ENCODE measurements at regions not wholly inside any gene's neighbourhood (a gene's known extent, or its start where the extent isn't known, plus 50 kb on each side); places are given as distances from the start of the nearest gene placed in this dataset.

GRCh38 chr20:11982955-11983470, 65.3 kb downstream of the BTBD3 start:
- Mint-ChIP-seq H3K4me1 (peaks cover 10% of the 10 kb centered on the region), H3K4me3 (no peak overlapping the region), H3K36me3 (no peaks in the 10 kb centered on the region), H3K27ac (no peak overlapping the region), H3K27me3 (ENCODE audit: insufficient read depth, low read depth) (peaks cover 5% of the 10 kb centered on the region), H3K9me3 (no peaks in the 10 kb centered on the region)
- TF ChIP-seq EZH2 (IDR thresholded peaks at IDR 0.05) (no peak), CTCF (IDR thresholded peaks at IDR 0.05) (no peak), EZH2phosphoT487 (IDR thresholded peaks at IDR 0.05) (no peak)
- no peak overlapping the region for H3K9ac ChIP-seq
- no peak for DNase-seq (ENCODE audit: low spot score)
- H3K27ac ChIP-seq, result no peak overlapping the region
- no peaks in the 10 kb centered on the region for H3K9me3 ChIP-seq (ENCODE audit: low read depth)
- no peak overlapping the region for H3K4me2 ChIP-seq
- H4K20me1 ChIP-seq (ENCODE audit: low read depth), result no peaks in the 10 kb centered on the region
- no peak overlapping the region for H3K4me3 ChIP-seq
- H3K36me3 ChIP-seq, result no peaks in the 10 kb centered on the region
- H3F3A ChIP-seq (ENCODE audit: low read depth), result peaks cover 19% of the 10 kb centered on the region
- H3K27me3 ChIP-seq, result no peaks in the 10 kb centered on the region
- H2AFZ ChIP-seq (replicated peaks), result no peak overlapping the region
- H3K4me1 ChIP-seq, result peaks cover 18% of the 10 kb centered on the region
- no peaks in the 10 kb centered on the region for H3K79me2 ChIP-seq (ENCODE audit: low read depth)

- DNase-seq (ENCODE audit: low spot score), result no peak
- Histone ChIP-seq H3F3A (ENCODE audit: low read depth) (no peaks in the 10 kb centered on the region), H3K27ac (no peak overlapping the region), H3K4me2 (no peak overlapping the region), H3K79me2 (ENCODE audit: low read depth) (no peaks in the 10 kb centered on the region), H3K9me3 (ENCODE audit: low read depth) (no peaks in the 10 kb centered on the region), H2AFZ (replicated peaks) (no peak overlapping the region), H4K20me1 (ENCODE audit: low read depth) (no peaks in the 10 kb centered on the region), H3K4me3 (no peak overlapping the region), H3K4me1 (no peaks in the 10 kb centered on the region), H3K27me3 (no peaks in the 10 kb centered on the region), H3K9ac (no peak overlapping the region), H3K36me3 (no peaks in the 10 kb centered on the region)
- Mint-ChIP-seq H3K27me3 (ENCODE audit: insufficient read depth, low read depth) (peaks cover 5% of the 10 kb centered on the region), H3K4me1 (no peaks in the 10 kb centered on the region), H3K4me3 (no peak overlapping the region), H3K36me3 (no peaks in the 10 kb centered on the region), H3K9me3 (no peaks in the 10 kb centered on the region), H3K27ac (no peak overlapping the region)
- TF ChIP-seq EZH2phosphoT487 (IDR thresholded peaks at IDR 0.05) (no peak), EZH2 (IDR thresholded peaks at IDR 0.05) (no peak), CTCF (IDR thresholded peaks at IDR 0.05) (no peak)
These were observed 69.3 kb downstream of the BTBD3 start for GRCh38 chr20:11986954-11987353.

GRCh38 chr20:11987526-11987925, 69.8 kb downstream of the BTBD3 start:
- Histone ChIP-seq H3K79me2 (ENCODE audit: low read depth) (no peaks in the 10 kb centered on the region), H3K9me3 (ENCODE audit: low read depth) (no peaks in the 10 kb centered on the region), H3K4me2 (no peak overlapping the region), H2AFZ (replicated peaks) (no peak overlapping the region), H3K36me3 (no peaks in the 10 kb centered on the region), H3K9ac (no peak overlapping the region), H3K4me1 (no peaks in the 10 kb centered on the region), H3F3A (ENCODE audit: low read depth) (no peaks in the 10 kb centered on the region), H4K20me1 (ENCODE audit: low read depth) (no peaks in the 10 kb centered on the region), H3K27ac (no peak overlapping the region), H3K4me3 (no peak overlapping the region), H3K27me3 (no peaks in the 10 kb centered on the region)
- DNase-seq (ENCODE audit: low spot score), result no peak
- Mint-ChIP-seq H3K4me3 (no peak overlapping the region), H3K9me3 (no peaks in the 10 kb centered on the region), H3K27me3 (ENCODE audit: insufficient read depth, low read depth) (peaks cover 4% of the 10 kb centered on the region), H3K36me3 (no peaks in the 10 kb centered on the region), H3K4me1 (no peaks in the 10 kb centered on the region), H3K27ac (no peak overlapping the region)
- TF ChIP-seq EZH2phosphoT487 (IDR thresholded peaks at IDR 0.05), result no peak
- no peak for TF ChIP-seq EZH2 (IDR thresholded peaks at IDR 0.05)
- TF ChIP-seq CTCF (IDR thresholded peaks at IDR 0.05), result no peak
